Right ventricle myocardium superior (tissue), 1 donor: ENCODE measurements at regions not wholly inside any gene's neighbourhood (a gene's known extent, or its start where the extent isn't known, plus 50 kb on each side); places are given as distances from the start of the nearest gene placed in this dataset.
A peak's percentile ranks its signal among the peaks of the same experiment; 100 is the strongest.

Source experiments
- ATAC-seq: fragments of 200-7000 bp; cut with Tn5 transposase; one replicate; pipeline ENCODE4 v1.9.1; 2020; ENCODE audit warnings: mild to moderate bottlenecking; ENCODE audit not compliant: poor library complexity
- DNase-seq: peaks from one replicate; pipeline ENCODE4 v3.0.0-alpha.2; 2020
- intact Hi-C: fragments of 100-400 bp; cut with DNase I; formaldehyde crosslinking; loops from one replicate; pipeline ENCODE4 v1.11.2; 2022
- donor health status: DM: no; HTN: yes; CAD: no; lungs with severe emphysema.

- intact Hi-C loops, result no loop called here
- no peak for ATAC-seq
- no peak for DNase-seq
These were observed 611.7 kb downstream of the LMO4 start for GRCh38 chr1:87940421-87940820.

- intact Hi-C loops, result no loop called here
- no peak for ATAC-seq
- DNase-seq, result no peak
These were observed 612.8 kb downstream of the LMO4 start for GRCh38 chr1:87941337-87941946.

- DNase-seq, result no peak
- peak; percentile 79 for ATAC-seq
- intact Hi-C loops, result no loop called here
These were observed 613.5 kb downstream of the LMO4 start for GRCh38 chr1:87942165-87942564.

- intact Hi-C loops, result loop anchor here (10.0 kb wide), 2 partner anchors 655 to 795 kb away; no protein-coding TSS in a partner anchor
- ATAC-seq (no peak), DNase-seq (no peak)
These were observed 621.0 kb downstream of the LMO4 start for GRCh38 chr1:87949711-87950110.

GRCh38 chr1:87950369-87950768 lies 621.7 kb downstream of the LMO4 start:
- DNase-seq (no peak), ATAC-seq (no peak)
- intact Hi-C loops, result loop anchor here (10.0 kb wide), 2 partner anchors 656 to 796 kb away; no protein-coding TSS in a partner anchor

GRCh38 chr1:87951409-87951808 lies 622.7 kb downstream of the LMO4 start:
- no peak for DNase-seq
- no peak for ATAC-seq
- intact Hi-C loops, result loop anchor here (10.0 kb wide), 2 partner anchors 657 to 797 kb away; no protein-coding TSS in a partner anchor

- intact Hi-C loops, result loop anchor here (10.0 kb wide), 2 partner anchors 657 to 797 kb away; no protein-coding TSS in a partner anchor
- ATAC-seq, result no peak
- DNase-seq, result no peak
These were observed 623.2 kb downstream of the LMO4 start for GRCh38 chr1:87951852-87952251.

GRCh38 chr1:87953121-87953520 lies 624.4 kb downstream of the LMO4 start:
- no peak for DNase-seq
- intact Hi-C loops, result loop anchor here (10.0 kb wide), 2 partner anchors 658 to 798 kb away; no protein-coding TSS in a partner anchor
- ATAC-seq, result no peak

- ATAC-seq (peak; percentile 82), DNase-seq (peak; percentile 51)
- intact Hi-C loops, result loop anchor here (10.0 kb wide), 2 partner anchors 659 to 799 kb away; no protein-coding TSS in a partner anchor
These were observed 625.2 kb downstream of the LMO4 start for GRCh38 chr1:87953732-87954344.

- intact Hi-C loops, result loop anchor here (5.0 to 10.0 kb wide), 3 partner anchors 628 to 800 kb away; partner anchors contain the start of gene LMO4
- no peak for DNase-seq
- peak; percentile 89 for ATAC-seq
These were observed 626.4 kb downstream of the LMO4 start for GRCh38 chr1:87955038-87955437.

- intact Hi-C loops, result loop anchor here (5.0 to 10.0 kb wide), 3 partner anchors 629 to 801 kb away; partner anchors contain the start of gene LMO4
- no peak for DNase-seq
- peak; percentile 84 for ATAC-seq
These were observed 627.4 kb downstream of the LMO4 start for GRCh38 chr1:87956072-87956471.

- DNase-seq (no peak), ATAC-seq (no peak)
- intact Hi-C loops, result loop anchor here (5.0 to 10.0 kb wide), 3 partner anchors 629 to 802 kb away; partner anchors contain the start of gene LMO4
These were observed 628.1 kb downstream of the LMO4 start for GRCh38 chr1:87956750-87957149.

GRCh38 chr1:87957331-87957730 lies 628.7 kb downstream of the LMO4 start:
- intact Hi-C loops, result loop anchor here (5.0 to 10.0 kb wide), 3 partner anchors 630 to 803 kb away; partner anchors contain the start of gene LMO4
- ATAC-seq (no peak), DNase-seq (no peak)

GRCh38 chr1:87958201-87958600 lies 629.5 kb downstream of the LMO4 start:
- intact Hi-C loops, result loop anchor here (5.0 to 10.0 kb wide), 3 partner anchors 631 to 803 kb away; partner anchors contain the start of gene LMO4
- no peak for DNase-seq
- no peak for ATAC-seq

- DNase-seq, result no peak
- no peak for ATAC-seq
- intact Hi-C loops, result loop anchor here (5.0 to 10.0 kb wide), 3 partner anchors 631 to 804 kb away; partner anchors contain the start of gene LMO4
These were observed 630.0 kb downstream of the LMO4 start for GRCh38 chr1:87958716-87959115.

GRCh38 chr1:87959236-87959635 lies 630.6 kb downstream of the LMO4 start:
- no peak for ATAC-seq
- intact Hi-C loops, result loop anchor here (5.0 to 10.0 kb wide), 3 partner anchors 632 to 804 kb away; partner anchors contain the start of gene LMO4
- DNase-seq, result no peak

GRCh38 chr1:87961992-87962391 lies 633.3 kb downstream of the LMO4 start:
- no peak for ATAC-seq
- no peak for DNase-seq
- intact Hi-C loops, result no loop called here

- intact Hi-C loops, result no loop called here
- ATAC-seq (no peak), DNase-seq (no peak)
These were observed 634.9 kb downstream of the LMO4 start for GRCh38 chr1:87963556-87963955.

- ATAC-seq, result no peak
- intact Hi-C loops, result no loop called here
- no peak for DNase-seq
These were observed 636.5 kb downstream of the LMO4 start for GRCh38 chr1:87965193-87965592.
